GM12892 (cell line): ENCODE measurements at regions not wholly inside any gene's neighbourhood (a gene's known extent, or its start where the extent isn't known, plus 50 kb on each side); places are given as distances from the start of the nearest gene placed in this dataset.

ENCODE experiments used
- POLR2AphosphoS5 ChIP-seq: IDR thresholded peaks from 2 replicates; pipeline ENCODE4 v1.6.1; 2011; ENCODE audit warnings: low read depth, low read length, control low read depth
- TAF1 ChIP-seq: IDR thresholded peaks from 2 replicates; pipeline ENCODE4 v1.6.1; 2011; ENCODE audit warnings: low read depth, mild to moderate bottlenecking, control low read depth, low read length, borderline replicate concordance

DNA sequence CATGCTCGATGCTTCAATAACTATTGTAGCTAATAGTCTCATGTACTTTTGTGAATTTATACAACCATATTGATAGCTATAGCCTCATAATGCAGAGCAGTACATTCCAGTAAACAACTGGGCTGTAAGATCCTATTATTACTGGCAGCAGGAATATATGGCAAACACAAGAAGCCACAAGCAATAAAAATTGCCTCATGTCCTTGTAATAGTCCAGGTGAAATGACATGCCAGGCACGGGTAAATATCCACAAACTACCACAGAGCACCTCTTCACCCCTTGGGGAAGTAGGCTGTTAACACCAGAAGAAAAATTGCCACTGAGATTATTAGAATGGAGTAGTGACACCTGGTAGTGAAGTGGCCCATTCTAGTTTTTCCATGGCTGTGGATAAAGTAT lies 158.3 kb downstream of the MTX2 start:
- TF ChIP-seq POLR2AphosphoS5 (no peak), TAF1 (no peak)
